ENCODE measurements at regions not wholly inside any gene's neighbourhood (a gene's known extent, or its start where the extent isn't known, plus 50 kb on each side); places are given as distances from the start of the nearest gene placed in this dataset.

GRCh38 chr12:127182018-127182417 is 1085.0 kb upstream of the TMEM132C start:
- DNase-seq (no peak), ATAC-seq (no peak)
- Histone ChIP-seq H3K27ac (ENCODE audit: low read length) (no peak overlapping the region), H3K27me3 (ENCODE audit: control insufficient read depth, insufficient read depth, low read length) (no peaks in the 10 kb centered on the region), H3K9me3 (ENCODE audit: control insufficient read depth, insufficient read depth, low read length) (peaks cover 11% of the 10 kb centered on the region), H3K4me1 (ENCODE audit: control insufficient read depth, insufficient read depth, low read length) (no peaks in the 10 kb centered on the region), H3K4me3 (ENCODE audit: low read length) (no peak overlapping the region), H3K36me3 (ENCODE audit: control insufficient read depth, insufficient read depth, low read length) (no peaks in the 10 kb centered on the region)
- WGBS (ENCODE audit: insufficient coverage) = 92% methylated on average over 6 of the region's 6 CpGs
- Mint-ChIP-seq H3K27me3 (ENCODE audit: low read depth in 2 of 2) (no peaks in the 10 kb centered on the region), H3K27ac (no peak overlapping the region), H3K4me3 (no peak overlapping the region), H3K9me3 (peaks cover 0 to 4% of the 10 kb centered on the region in 2 donors), H3K4me1 (no peaks in the 10 kb centered on the region), H3K36me3 (no peaks in the 10 kb centered on the region)
- TF ChIP-seq CTCF (IDR thresholded peaks at IDR 0.05) = no peak
- intact Hi-C loops (cut with micrococcal nuclease) = no loop called here

GRCh38 chr12:127189992-127190391 is 1077.0 kb upstream of the TMEM132C start:
- intact Hi-C loops (cut with micrococcal nuclease) = no loop called here
- Mint-ChIP-seq H3K4me1 (no peaks in the 10 kb centered on the region), H3K4me3 (no peak overlapping the region), H3K27me3 (ENCODE audit: low read depth in 2 of 2) (peaks cover 0 to 5% of the 10 kb centered on the region in 2 donors), H3K36me3 (no peaks in the 10 kb centered on the region), H3K27ac (no peak overlapping the region), H3K9me3 (no peaks in the 10 kb centered on the region)
- H3K27me3 ChIP-seq (ENCODE audit: control insufficient read depth, insufficient read depth, low read length) = no peaks in the 10 kb centered on the region
- no peak for TF ChIP-seq CTCF (IDR thresholded peaks at IDR 0.05)
- H3K27ac ChIP-seq (ENCODE audit: low read length) = no peak overlapping the region
- H3K36me3 ChIP-seq (ENCODE audit: control insufficient read depth, insufficient read depth, low read length) = no peaks in the 10 kb centered on the region
- H3K4me1 ChIP-seq (ENCODE audit: control insufficient read depth, insufficient read depth, low read length) = no peaks in the 10 kb centered on the region
- H3K9me3 ChIP-seq (ENCODE audit: control insufficient read depth, insufficient read depth, low read length) = no peaks in the 10 kb centered on the region
- no peak overlapping the region for H3K4me3 ChIP-seq (ENCODE audit: low read length)
- no CpG with 5 or more reads among the region's 1 CpG for WGBS (ENCODE audit: insufficient coverage)
- ATAC-seq (no peak), DNase-seq (no peak)

GRCh38 chr12:127191129-127191528 is 1075.8 kb upstream of the TMEM132C start:
- Histone ChIP-seq H3K9me3 (ENCODE audit: control insufficient read depth, insufficient read depth, low read length) (no peaks in the 10 kb centered on the region), H3K36me3 (ENCODE audit: control insufficient read depth, insufficient read depth, low read length) (no peaks in the 10 kb centered on the region), H3K27ac (ENCODE audit: low read length) (no peak overlapping the region), H3K27me3 (ENCODE audit: control insufficient read depth, insufficient read depth, low read length) (no peaks in the 10 kb centered on the region), H3K4me3 (ENCODE audit: low read length) (no peak overlapping the region), H3K4me1 (ENCODE audit: control insufficient read depth, insufficient read depth, low read length) (no peaks in the 10 kb centered on the region)
- H3K4me3 Mint-ChIP-seq = no peak overlapping the region
- intact Hi-C loops (cut with micrococcal nuclease) = no loop called here
- H3K9me3 Mint-ChIP-seq = no peaks in the 10 kb centered on the region
- DNase-seq = no peak
- H3K36me3 Mint-ChIP-seq = no peaks in the 10 kb centered on the region
- H3K27ac Mint-ChIP-seq = no peak overlapping the region
- no peak for TF ChIP-seq CTCF (IDR thresholded peaks at IDR 0.05)
- no peak for ATAC-seq
- 77% methylated on average over 2 of the region's 2 CpGs for WGBS (ENCODE audit: insufficient coverage)
- H3K27me3 Mint-ChIP-seq (ENCODE audit: low read depth in 2 of 2) = peaks cover 0 to 5% of the 10 kb centered on the region in 2 donors
- H3K4me1 Mint-ChIP-seq = no peaks in the 10 kb centered on the region

- Mint-ChIP-seq H3K36me3 (no peaks in the 10 kb centered on the region), H3K4me1 (no peaks in the 10 kb centered on the region), H3K27me3 (ENCODE audit: low read depth in 2 of 2) (peaks cover 0 to 5% of the 10 kb centered on the region in 2 donors), H3K9me3 (no peaks in the 10 kb centered on the region), H3K27ac (no peak overlapping the region), H3K4me3 (no peak overlapping the region)
- Histone ChIP-seq H3K36me3 (ENCODE audit: control insufficient read depth, insufficient read depth, low read length) (no peaks in the 10 kb centered on the region), H3K4me1 (ENCODE audit: control insufficient read depth, insufficient read depth, low read length) (no peaks in the 10 kb centered on the region), H3K27ac (ENCODE audit: low read length) (no peak overlapping the region), H3K27me3 (ENCODE audit: control insufficient read depth, insufficient read depth, low read length) (no peaks in the 10 kb centered on the region), H3K9me3 (ENCODE audit: control insufficient read depth, insufficient read depth, low read length) (no peaks in the 10 kb centered on the region), H3K4me3 (ENCODE audit: low read length) (no peak overlapping the region)
- no peak for TF ChIP-seq CTCF (IDR thresholded peaks at IDR 0.05)
- WGBS (ENCODE audit: insufficient coverage) = no CpG with 5 or more reads among the region's 3 CpGs
- DNase-seq (no peak), ATAC-seq (no peak)
- intact Hi-C loops (cut with micrococcal nuclease) = no loop called here
Measured at GRCh38 chr12:127192391-127192790, 1074.6 kb upstream of the TMEM132C start.

Data from natural killer cell (primary cell).